HG02981 (cell line): ENCODE measurements at regions not wholly inside any gene's neighbourhood (a gene's known extent, or its start where the extent isn't known, plus 50 kb on each side); places are given as distances from the start of the nearest gene placed in this dataset.
A peak's percentile ranks its signal among the peaks of the same experiment; 100 is the strongest.

ENCODE experiments used
- ATAC-seq: cut with Tn5 transposase; IDR thresholded peaks from one replicate; pipeline ENCODE4 v1.9.1; 2021; ENCODE audit warnings: mild to moderate bottlenecking, moderate library complexity; ENCODE audit not compliant: unreplicated experiment

GRCh38 chr3:104642827-104643226 lies 723.9 kb upstream of the ALCAM start:
- ATAC-seq, result no peak

DNA sequence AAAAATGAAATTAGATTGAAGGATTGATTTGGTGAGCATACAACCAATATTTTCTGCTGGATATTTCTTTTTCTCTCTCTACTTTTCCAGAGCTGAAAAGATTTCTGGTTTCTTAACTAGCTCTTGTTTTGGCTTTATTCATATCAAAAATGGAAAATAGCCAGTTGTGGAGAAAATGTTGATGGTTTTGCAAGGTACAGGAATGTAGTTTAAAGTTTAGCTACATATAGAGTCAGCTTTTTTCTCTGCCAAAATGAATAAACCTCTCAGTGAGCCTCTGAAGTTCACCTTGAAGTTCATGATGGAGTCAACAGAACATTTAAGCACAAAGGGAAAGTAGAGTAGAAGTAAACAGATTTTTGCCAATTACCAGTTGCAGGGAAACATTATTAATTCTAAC lies 720.5 kb upstream of the ALCAM start:
- no peak for ATAC-seq

DNA sequence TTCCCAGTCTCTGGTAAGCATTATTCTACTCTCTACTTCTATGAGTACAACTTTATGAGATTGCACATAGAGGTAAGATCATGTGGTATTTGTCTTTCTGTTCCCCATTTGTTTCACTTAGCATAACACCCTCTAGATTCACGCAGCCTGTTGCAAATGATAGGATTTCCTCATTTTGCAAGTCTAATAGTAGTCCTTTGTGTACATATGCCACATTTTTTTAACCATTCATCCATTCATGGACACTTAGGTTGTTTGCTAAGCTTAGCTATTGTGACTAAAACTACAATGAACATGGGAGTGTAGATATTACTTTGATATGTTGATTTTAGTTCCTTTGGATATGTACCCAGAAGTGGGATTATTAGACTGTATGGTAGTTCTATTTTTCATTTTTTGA lies 717.9 kb upstream of the ALCAM start:
- ATAC-seq, result no peak

DNA sequence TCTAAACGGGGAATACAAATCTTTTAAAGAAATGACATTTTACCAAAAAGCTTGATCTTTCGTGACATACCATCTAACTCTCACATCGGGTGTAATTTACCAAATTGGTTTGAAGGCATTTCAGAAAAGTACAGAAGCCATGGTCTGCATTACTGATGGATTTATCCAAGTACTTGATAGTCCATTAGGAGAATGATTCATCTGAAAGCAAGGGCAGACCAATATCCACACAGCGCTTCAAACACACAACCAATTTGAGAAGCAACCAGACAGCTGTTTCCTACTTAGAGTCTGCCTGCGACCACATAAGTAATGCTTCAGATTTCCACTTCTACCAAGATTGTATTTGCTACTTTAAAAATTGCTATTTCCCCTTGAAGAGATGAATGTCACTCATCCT lies 697.6 kb upstream of the ALCAM start:
- no peak for ATAC-seq

DNA sequence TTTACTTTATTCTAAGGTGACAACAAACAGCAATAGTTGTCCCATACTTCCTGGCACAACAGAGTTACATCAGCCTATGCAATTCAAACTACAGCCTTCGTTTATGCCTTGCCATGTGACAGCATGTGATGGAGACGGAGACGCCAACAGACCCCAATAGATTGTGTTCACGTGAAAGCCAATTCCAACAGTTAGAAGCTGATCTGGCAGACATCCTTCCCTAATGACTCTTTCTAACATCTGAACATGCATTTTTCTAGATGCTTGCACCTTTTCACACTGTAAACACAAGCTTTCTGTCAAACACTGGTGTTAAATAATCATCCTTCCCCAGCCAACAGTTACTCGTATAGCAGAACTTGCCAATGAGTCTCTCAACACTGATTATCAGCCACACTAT lies 694.4 kb upstream of the ALCAM start:
- ATAC-seq, result no peak

DNA sequence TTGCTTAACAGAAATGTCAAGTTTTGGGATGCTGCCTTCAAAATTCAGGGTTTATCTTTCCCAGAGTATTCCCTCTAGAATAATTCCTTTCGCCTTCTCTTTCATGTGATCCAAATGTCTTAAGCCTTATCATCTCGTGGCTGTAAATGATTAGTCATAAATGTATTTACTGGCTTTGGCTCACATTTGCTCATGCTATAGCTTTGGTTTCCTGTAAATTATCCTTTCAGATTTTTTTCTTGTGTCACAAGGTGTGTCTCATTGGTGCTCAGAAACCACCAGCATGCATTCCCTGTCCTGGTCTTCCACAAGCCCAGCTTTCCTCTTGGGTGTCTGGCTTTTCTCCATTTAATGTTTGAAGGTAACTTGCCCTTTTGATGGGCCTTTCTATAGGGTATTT lies 692.7 kb upstream of the ALCAM start:
- no peak for ATAC-seq

- no peak for ATAC-seq
Observed at GRCh38 chr3:104676241-104676640, 690.5 kb upstream of the ALCAM start.

DNA sequence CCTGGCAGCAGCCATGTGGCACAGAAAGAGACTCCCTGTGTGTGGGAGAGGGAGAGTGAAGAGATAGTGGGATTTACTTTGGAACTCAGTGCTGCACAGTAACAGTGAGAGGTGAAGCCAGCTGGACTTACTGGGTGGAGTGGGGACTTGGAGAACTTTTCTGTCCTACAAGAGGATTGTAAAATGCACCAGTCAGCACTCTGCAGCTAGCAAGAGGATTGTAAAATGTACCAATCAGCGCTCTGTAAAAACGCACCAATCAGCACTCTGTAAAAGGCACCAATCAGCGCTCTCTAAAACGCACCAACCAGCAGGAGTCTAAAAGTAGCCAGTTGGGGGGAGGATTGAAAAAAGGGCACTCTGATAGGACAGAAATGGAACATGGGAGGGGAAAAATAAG lies 688.8 kb upstream of the ALCAM start:
- ATAC-seq, result no peak

DNA sequence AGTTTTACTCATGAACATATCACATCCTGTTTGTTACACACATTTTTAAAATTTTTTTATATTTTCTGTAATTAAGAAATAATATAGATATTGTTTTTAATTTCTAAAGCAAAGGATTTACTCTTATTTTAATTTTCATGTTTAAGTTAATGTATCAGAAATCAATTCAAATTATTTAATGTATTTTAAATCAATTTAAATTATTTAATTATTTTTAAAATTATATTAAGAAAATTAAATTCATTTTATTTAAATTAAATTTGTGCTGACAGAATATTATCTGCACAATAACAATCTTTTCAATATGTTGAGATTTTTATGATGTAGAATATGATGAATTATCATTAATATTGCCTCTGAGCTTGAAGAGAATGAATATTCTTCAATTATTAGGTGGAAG lies 681.2 kb upstream of the ALCAM start:
- no peak for ATAC-seq

- ATAC-seq, result no peak
Observed at GRCh38 chr3:104687362-104687761, 679.3 kb upstream of the ALCAM start.

GRCh38 chr3:104696470-104696869 lies 670.2 kb upstream of the ALCAM start:
- no peak for ATAC-seq

DNA sequence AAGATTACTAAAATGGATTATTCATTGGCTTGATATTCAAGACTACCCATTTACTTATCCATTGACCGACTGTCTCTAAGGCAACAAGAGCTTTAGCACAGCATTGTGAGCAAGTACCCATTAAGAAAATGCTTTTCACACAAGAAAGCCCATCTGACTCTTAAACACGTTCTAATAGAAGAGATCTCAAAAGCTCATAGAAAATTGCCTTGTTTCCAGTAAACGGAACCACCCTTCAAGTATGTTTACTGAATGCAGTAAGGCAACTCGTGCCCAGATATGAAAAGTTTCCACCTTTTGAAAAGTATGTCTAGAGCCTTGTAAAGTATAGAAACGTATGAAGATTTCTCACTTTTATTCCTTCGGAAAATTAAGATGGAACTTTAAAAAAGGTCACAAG lies 655.3 kb upstream of the ALCAM start:
- ATAC-seq, result no peak

DNA sequence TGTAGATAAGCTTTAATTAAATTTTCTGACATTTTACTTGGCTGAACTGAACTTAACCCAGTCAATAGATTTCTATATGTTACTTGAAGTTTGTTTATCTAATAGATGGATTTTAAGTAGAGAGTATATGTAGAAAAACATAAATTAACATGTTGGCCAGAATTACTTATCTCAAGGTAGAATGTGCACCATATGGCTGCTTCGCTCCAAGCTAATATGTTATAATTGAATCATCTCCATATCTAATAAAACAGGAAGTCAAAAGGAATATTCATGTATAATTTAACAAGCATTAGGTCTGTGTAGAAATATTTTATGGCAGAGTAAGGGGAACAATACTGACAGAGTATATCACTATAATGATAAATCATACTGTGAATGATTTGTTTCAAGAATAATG lies 650.7 kb upstream of the ALCAM start:
- ATAC-seq, result no peak

- ATAC-seq, result peak; percentile 35
Observed at GRCh38 chr3:104717828-104718196, 648.9 kb upstream of the ALCAM start.

DNA sequence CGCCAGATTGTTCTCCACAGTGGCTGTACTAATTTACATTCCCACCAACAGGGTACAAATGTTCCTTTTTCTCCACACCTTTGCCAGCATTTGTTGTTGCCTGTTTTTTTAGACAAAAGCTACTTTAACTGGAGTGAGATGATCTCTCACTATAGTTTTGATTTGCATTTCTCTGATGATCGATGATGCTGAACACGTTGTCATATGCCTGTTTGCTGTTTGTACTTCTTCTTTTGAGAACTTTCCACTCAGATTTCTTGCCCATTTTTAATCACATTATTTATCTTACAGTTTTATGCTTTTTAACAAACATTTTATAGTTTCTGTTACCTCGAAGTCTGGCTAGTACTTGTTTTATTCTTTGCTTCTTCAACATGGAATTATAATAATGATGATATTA lies 643.7 kb upstream of the ALCAM start:
- ATAC-seq, result no peak

DNA sequence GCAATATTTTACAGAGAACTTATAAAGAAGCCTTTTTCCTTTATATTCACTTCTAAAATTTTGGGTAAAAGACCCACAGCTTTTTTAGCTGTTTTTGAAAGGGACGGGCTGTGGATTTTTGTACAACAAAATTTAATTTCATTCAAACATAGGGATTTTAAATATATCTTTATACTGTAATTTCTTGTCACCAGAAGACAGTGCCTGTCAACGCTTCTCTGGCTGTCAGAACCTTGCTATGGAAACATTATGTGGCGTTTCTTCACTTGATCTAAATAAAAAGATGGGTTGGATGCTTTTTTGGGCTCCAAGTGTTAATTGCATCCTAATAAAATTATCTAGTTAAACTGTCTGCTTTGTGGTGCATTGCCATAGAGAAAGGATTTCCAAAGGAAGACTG lies 635.6 kb upstream of the ALCAM start:
- ATAC-seq, result no peak

GRCh38 chr3:104734627-104735026 lies 632.1 kb upstream of the ALCAM start:
- ATAC-seq, result no peak

DNA sequence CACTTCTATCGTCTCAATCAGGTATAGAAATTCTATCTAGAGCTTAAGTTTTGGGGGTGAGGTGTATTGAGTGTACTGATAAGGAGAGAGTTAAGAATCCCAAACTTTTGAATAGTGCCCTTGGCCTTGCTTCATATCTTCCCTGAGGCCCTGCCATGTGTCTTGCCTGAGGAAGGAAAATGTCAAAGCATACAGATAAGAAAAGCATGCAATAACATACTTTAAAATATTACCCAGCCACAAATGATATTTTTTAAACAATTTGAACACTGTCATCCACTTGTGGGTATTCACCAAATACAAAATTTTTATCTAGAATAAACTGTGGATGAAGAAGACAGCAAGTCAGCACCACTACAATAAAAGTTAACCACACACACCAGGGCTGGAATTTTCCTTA lies 631.0 kb upstream of the ALCAM start:
- ATAC-seq, result no peak

GRCh38 chr3:104738271-104738670 lies 628.4 kb upstream of the ALCAM start:
- ATAC-seq, result no peak

DNA sequence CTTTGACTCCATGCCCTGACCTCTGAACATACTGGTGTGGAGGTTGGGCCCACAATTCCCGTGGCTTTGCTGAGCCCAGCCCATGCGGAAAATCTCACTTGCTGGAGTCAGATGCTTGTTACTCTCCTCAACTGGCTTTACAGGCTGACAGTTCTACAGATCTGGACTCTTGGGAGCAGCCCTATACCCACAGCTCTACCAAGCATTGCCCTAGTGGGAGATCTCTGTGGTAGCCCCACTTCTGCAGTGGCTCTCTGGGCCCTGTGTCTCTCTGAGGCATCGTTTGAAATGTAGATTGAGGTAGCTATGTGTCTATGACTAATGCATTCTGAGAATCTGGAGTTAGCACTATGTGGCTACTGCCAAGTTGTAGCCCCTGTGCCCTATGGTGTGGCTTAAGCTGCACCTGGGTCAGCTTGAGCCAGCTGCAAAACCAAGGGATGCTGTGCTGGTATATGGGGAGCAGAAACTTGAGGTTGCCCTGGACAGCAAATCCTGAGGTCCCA lies 625.8 kb upstream of the ALCAM start:
- ATAC-seq, result no peak

- ATAC-seq, result no peak
Observed at GRCh38 chr3:104742044-104742443, 624.7 kb upstream of the ALCAM start.

DNA sequence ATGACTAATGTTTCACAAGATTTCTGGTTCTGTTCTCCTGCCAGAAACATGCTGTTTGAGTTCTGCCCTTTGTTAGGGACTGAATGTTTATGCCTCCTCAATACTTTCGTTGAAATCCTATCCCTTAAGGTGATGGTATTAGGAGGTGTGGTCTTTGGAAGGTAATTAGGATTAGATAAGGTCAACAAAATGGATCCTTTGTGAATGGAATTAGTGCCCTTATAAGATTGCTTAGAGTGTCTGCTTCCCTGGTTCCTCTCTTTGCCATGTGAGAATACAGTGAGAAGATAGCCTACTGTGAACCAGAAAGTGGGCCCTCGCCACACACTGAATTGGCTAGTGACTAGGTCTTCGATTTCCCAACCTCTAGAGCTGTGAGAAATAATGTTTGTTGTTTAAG lies 621.4 kb upstream of the ALCAM start:
- no peak for ATAC-seq

- no peak for ATAC-seq
Observed at GRCh38 chr3:104746056-104746455, 620.7 kb upstream of the ALCAM start.

- ATAC-seq, result no peak
Observed at GRCh38 chr3:104750581-104750980, 616.1 kb upstream of the ALCAM start.
